ENCODE measurements at regions not wholly inside any gene's neighbourhood (a gene's known extent, or its start where the extent isn't known, plus 50 kb on each side); places are given as distances from the start of the nearest gene placed in this dataset.
A peak's percentile ranks its signal among the peaks of the same experiment; 100 is the strongest.

- no peak for TF ChIP-seq ZNF256 (CRISPR knock-in tag; conservative IDR thresholded peaks at IDR 0.05)
- no peak for TF ChIP-seq ZFAT (CRISPR knock-in tag; conservative IDR thresholded peaks at IDR 0.05)
- peak; percentile 28; the same call in 1 of the 2 replicates for TF ChIP-seq JUN (CRISPR knock-in tag; IDR thresholded peaks at IDR 0.05)
- TF ChIP-seq, protein P1, sequence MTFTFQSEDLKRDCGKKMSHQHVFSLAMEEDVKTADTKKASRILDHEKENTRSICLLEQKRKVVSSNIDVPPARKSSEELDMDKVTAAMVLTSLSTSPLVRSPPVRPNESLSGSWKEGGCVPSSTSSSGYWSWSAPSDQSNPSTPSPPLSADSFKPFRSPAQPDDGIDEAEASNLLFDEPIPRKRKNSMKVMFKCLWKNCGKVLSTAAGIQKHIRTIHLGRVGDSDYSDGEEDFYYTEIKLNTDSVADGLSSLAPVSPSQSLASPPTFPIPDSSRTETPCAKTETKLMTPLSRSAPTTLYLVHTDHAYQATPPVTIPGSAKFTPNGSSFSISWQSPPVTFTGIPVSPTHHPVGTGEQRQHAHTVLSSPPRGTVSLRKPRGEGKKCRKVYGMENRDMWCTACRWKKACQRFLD (CRISPR knock-in tag; IDR thresholded peaks at IDR 0.05; ENCODE audit: borderline replicate concordance), result no peak; the same call in 1 of the 2 replicates
- no peak for TF ChIP-seq TOE1 (CRISPR knock-in tag; IDR thresholded peaks at IDR 0.05)
- TF ChIP-seq ZIK1 (CRISPR knock-in tag; IDR thresholded peaks at IDR 0.05; ENCODE audit: borderline replicate concordance, low read depth), result no peak
- TF ChIP-seq ZNF549 (CRISPR knock-in tag; IDR thresholded peaks at IDR 0.05), result no peak
- TF ChIP-seq ARID2 (CRISPR knock-in tag; IDR thresholded peaks at IDR 0.05; ENCODE audit: borderline replicate concordance), result peak; percentile 30; the same call in 1 of the 2 replicates
- no peak for TF ChIP-seq TBL1XR1 (IDR thresholded peaks at IDR 0.05; ENCODE audit: borderline replicate concordance, low read length, partially characterized antibody)
- no peak for TF ChIP-seq ZNF740 (CRISPR knock-in tag; IDR thresholded peaks at IDR 0.05)
- peak; percentile 55 for TF ChIP-seq ZNF121 (CRISPR knock-in tag; IDR thresholded peaks at IDR 0.05)
- TF ChIP-seq ZNF382 (CRISPR knock-in tag; IDR thresholded peaks at IDR 0.05; ENCODE audit: borderline replicate concordance), result no peak
- no peak for TF ChIP-seq ZNF569 (CRISPR knock-in tag; IDR thresholded peaks at IDR 0.05; ENCODE audit: borderline replicate concordance)
- no peak for TF ChIP-seq RBAK (CRISPR knock-in tag; IDR thresholded peaks at IDR 0.05)
- no peak for TF ChIP-seq BRCA1 (CRISPR knock-in tag; IDR thresholded peaks at IDR 0.05)
- no peak for TF ChIP-seq ZNF431 (CRISPR knock-in tag; IDR thresholded peaks at IDR 0.05; ENCODE audit: borderline replicate concordance, low read depth)
- TF ChIP-seq, protein P2, sequence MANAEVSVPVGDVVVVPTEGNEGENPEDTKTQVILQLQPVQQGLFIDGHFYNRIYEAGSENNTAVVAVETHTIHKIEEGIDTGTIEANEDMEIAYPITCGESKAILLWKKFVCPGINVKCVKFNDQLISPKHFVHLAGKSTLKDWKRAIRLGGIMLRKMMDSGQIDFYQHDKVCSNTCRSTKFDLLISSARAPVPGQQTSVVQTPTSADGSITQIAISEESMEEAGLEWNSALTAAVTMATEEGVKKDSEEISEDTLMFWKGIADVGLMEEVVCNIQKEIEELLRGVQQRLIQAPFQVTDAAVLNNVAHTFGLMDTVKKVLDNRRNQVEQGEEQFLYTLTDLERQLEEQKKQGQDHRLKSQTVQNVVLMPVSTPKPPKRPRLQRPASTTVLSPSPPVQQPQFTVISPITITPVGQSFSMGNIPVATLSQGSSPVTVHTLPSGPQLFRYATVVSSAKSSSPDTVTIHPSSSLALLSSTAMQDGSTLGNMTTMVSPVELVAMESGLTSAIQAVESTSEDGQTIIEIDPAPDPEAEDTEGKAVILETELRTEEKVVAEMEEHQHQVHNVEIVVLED (CRISPR knock-in tag; IDR thresholded peaks at IDR 0.05; ENCODE audit: borderline replicate concordance), result no peak
- peak; percentile 65; the same call in 1 of the 2 replicates for TF ChIP-seq TGIF2 (CRISPR knock-in tag; IDR thresholded peaks at IDR 0.05)
- peak; percentile 83 for TF ChIP-seq GATAD2A (CRISPR knock-in tag; IDR thresholded peaks at IDR 0.05)
- TF ChIP-seq ZMAT5 (CRISPR knock-in tag; IDR thresholded peaks at IDR 0.05; ENCODE audit: borderline replicate concordance, low read depth), result no peak
- TF ChIP-seq HOMEZ (CRISPR knock-in tag; IDR thresholded peaks at IDR 0.05; ENCODE audit: low read depth), result 0 out of 2 replicates have a peak, but pooled peaks have one; percentile 46
- TF ChIP-seq ZNF616 (CRISPR knock-in tag; IDR thresholded peaks at IDR 0.05; ENCODE audit: low read depth), result no peak
- no peak for TF ChIP-seq ZNF703 (CRISPR knock-in tag; IDR thresholded peaks at IDR 0.05; ENCODE audit: borderline replicate concordance)
These were observed 109.2 kb upstream of the FOXN2 start (continued) for GRCh38 chr2:48205137-48205798.
